ENCODE measurements at regions not wholly inside any gene's neighbourhood (a gene's known extent, or its start where the extent isn't known, plus 50 kb on each side); places are given as distances from the start of the nearest gene placed in this dataset.

DNA sequence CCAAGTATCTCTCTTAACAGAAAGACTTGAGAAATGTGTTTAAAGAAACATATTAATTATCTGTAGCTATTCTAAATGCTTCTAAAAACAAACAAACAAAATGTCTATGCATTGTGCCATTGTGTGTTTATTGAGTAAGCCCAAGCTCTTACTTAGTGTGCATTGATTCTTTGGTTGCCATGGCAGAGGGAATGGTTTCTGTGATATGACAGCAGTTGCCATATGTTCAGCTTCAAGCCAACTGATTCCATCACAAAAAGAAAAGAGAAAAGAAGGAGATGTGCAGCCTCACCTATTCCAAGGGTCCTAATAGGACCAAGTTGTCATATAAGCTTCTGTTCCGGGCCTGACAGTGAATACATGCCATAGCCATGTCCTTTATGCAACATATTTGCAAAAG lies 457.5 kb downstream of the TOX3 start:
- ChIA-PET CTCF (no interaction called here), RAD21 (ENCODE audit: low non-redundant PET in 1 of 2, low total read pairs in 2 of 2, uncharacterized antibody in 2 of 2, unreplicated experiment in 2 of 2) (no interaction called here), POLR2A (no interaction called here)
- Histone ChIP-seq H3K9ac (ENCODE audit: low read length) (no peak overlapping the region), H3K36me3 (ENCODE audit: control insufficient read depth in 1 of 2, insufficient read depth in 2 of 2, low read length in 2 of 2) (no peaks in the 10 kb centered on the region), H3K4me2 (ENCODE audit: low read length) (no peak overlapping the region), H4K20me1 (ENCODE audit: insufficient read depth) (no peaks in the 10 kb centered on the region), H3K4me3 (replicated peaks in 1 of 2; ENCODE audit: low read depth in 1 of 2, low read length in 2 of 2) (no peak overlapping the region), H3K9me2 (ENCODE audit: insufficient read depth) (no peaks in the 10 kb centered on the region), H2AFZ (ENCODE audit: low read depth, low read length, poor library complexity, severe bottlenecking) (no peak overlapping the region), H3K79me2 (ENCODE audit: insufficient read depth, low read length) (no peaks in the 10 kb centered on the region), H3K27ac (ENCODE audit: low read depth, low read length) (no peak overlapping the region), H3K27me3 (ENCODE audit: insufficient read depth, low read length) (no peaks in the 10 kb centered on the region), H3K9me3 (ENCODE audit: control insufficient read depth in 1 of 2, insufficient read depth in 1 of 2, low read depth in 1 of 2, low read length in 2 of 2) (peaks cover 0 to 10% of the 10 kb centered on the region in 2 experiments), H3K4me1 (ENCODE audit: control insufficient read depth in 1 of 2, insufficient read depth in 2 of 2, low read length in 2 of 2) (no peaks in the 10 kb centered on the region)
- ATAC-seq: no peak
- BruUV-seq (replicated peaks): no TSS peak
- intact Hi-C loops (cut with micrococcal nuclease): no loop called here
- DNase-seq (ENCODE audit: low read depth, low spot score): no peak
- TF ChIP-seq, protein P1, sequence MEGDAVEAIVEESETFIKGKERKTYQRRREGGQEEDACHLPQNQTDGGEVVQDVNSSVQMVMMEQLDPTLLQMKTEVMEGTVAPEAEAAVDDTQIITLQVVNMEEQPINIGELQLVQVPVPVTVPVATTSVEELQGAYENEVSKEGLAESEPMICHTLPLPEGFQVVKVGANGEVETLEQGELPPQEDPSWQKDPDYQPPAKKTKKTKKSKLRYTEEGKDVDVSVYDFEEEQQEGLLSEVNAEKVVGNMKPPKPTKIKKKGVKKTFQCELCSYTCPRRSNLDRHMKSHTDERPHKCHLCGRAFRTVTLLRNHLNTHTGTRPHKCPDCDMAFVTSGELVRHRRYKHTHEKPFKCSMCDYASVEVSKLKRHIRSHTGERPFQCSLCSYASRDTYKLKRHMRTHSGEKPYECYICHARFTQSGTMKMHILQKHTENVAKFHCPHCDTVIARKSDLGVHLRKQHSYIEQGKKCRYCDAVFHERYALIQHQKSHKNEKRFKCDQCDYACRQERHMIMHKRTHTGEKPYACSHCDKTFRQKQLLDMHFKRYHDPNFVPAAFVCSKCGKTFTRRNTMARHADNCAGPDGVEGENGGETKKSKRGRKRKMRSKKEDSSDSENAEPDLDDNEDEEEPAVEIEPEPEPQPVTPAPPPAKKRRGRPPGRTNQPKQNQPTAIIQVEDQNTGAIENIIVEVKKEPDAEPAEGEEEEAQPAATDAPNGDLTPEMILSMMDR (IDR thresholded peaks at IDR 0.05 in 2 of 3, conservative IDR thresholded peaks at IDR 0.05 in 1 of 3; ENCODE audit: borderline replicate concordance in 1 of 3, insufficient read depth in 1 of 3, low read depth in 2 of 3, low read length in 2 of 3): no peak
- TF ChIP-seq EGR1 (IDR thresholded peaks at IDR 0.05; ENCODE audit: low read depth): no peak
- no peak for TF ChIP-seq POLR2A (IDR thresholded peaks at IDR 0.05; ENCODE audit: borderline replicate concordance, extremely low read depth, insufficient read depth, insufficient read length)
- TF ChIP-seq CEBPB (IDR thresholded peaks at IDR 0.05; ENCODE audit: low read depth): no peak
- no peak for TF ChIP-seq EZH2phosphoT487 (IDR thresholded peaks at IDR 0.05; ENCODE audit: borderline replicate concordance)
- TF ChIP-seq, protein P2, sequence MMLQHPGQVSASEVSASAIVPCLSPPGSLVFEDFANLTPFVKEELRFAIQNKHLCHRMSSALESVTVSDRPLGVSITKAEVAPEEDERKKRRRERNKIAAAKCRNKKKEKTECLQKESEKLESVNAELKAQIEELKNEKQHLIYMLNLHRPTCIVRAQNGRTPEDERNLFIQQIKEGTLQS (IDR thresholded peaks at IDR 0.05): no peak
- TF ChIP-seq ZFX (IDR thresholded peaks at IDR 0.05): no peak

DNA sequence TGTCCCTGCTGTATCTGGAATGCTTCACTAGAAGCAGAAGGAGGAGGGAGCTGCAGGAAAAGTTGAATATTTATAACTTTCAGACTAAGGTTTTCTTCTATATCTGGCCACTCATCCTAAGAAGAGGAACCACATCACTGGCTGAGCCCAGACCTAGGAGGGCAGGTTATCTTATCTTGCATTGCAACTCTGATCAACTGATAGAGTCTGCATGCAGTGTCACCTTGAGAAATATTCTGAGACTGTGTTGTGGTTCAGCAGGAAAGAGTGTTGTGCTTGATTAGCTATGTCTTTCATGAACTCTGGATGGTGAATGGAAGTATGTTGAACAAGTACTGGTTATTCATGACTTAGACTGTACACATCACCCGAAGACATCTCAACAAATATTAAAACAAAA lies 460.0 kb downstream of the TOX3 start:
- RAD21 ChIA-PET (ENCODE audit: low non-redundant PET in 1 of 2, low total read pairs in 2 of 2, uncharacterized antibody in 2 of 2, unreplicated experiment in 2 of 2): no interaction called here
- Histone ChIP-seq H3K9me2 (ENCODE audit: insufficient read depth) (no peaks in the 10 kb centered on the region), H2AFZ (ENCODE audit: low read depth, low read length, poor library complexity, severe bottlenecking) (no peak overlapping the region), H3K79me2 (ENCODE audit: insufficient read depth, low read length) (no peaks in the 10 kb centered on the region), H3K27ac (ENCODE audit: low read depth, low read length) (no peak overlapping the region), H3K36me3 (ENCODE audit: control insufficient read depth in 1 of 2, insufficient read depth in 2 of 2, low read length in 2 of 2) (no peaks in the 10 kb centered on the region), H3K9ac (ENCODE audit: low read length) (no peak overlapping the region), H3K4me3 (replicated peaks in 1 of 2; ENCODE audit: low read depth in 1 of 2, low read length in 2 of 2) (no peak overlapping the region), H4K20me1 (ENCODE audit: insufficient read depth) (no peaks in the 10 kb centered on the region), H3K27me3 (ENCODE audit: insufficient read depth, low read length) (no peaks in the 10 kb centered on the region), H3K4me2 (ENCODE audit: low read length) (no peak overlapping the region), H3K4me1 (ENCODE audit: control insufficient read depth in 1 of 2, insufficient read depth in 2 of 2, low read length in 2 of 2) (no peaks in the 10 kb centered on the region), H3K9me3 (ENCODE audit: control insufficient read depth in 1 of 2, insufficient read depth in 1 of 2, low read depth in 1 of 2, low read length in 2 of 2) (peaks cover 7 to 14% of the 10 kb centered on the region in 2 experiments; a peak in 3 of 4 replicates)
- ATAC-seq (no peak), DNase-seq (ENCODE audit: low read depth, low spot score) (no peak)
- TF ChIP-seq CBX3 (IDR thresholded peaks at IDR 0.05; ENCODE audit: low read depth) (no peak), TCF7L2 (IDR thresholded peaks at IDR 0.05; ENCODE audit: borderline replicate concordance, extremely low read depth, insufficient read depth, insufficient read length) (no peak), ZFX (IDR thresholded peaks at IDR 0.05) (no peak), POLR2A (IDR thresholded peaks at IDR 0.05; ENCODE audit: borderline replicate concordance, extremely low read depth, insufficient read depth, insufficient read length) (no peak), EZH2 (IDR thresholded peaks at IDR 0.05) (no peak), EZH2phosphoT487 (IDR thresholded peaks at IDR 0.05; ENCODE audit: borderline replicate concordance) (no peak), ELF1 (IDR thresholded peaks at IDR 0.05; ENCODE audit: borderline replicate concordance, low read depth) (no peak)
- TF ChIP-seq, protein P3, sequence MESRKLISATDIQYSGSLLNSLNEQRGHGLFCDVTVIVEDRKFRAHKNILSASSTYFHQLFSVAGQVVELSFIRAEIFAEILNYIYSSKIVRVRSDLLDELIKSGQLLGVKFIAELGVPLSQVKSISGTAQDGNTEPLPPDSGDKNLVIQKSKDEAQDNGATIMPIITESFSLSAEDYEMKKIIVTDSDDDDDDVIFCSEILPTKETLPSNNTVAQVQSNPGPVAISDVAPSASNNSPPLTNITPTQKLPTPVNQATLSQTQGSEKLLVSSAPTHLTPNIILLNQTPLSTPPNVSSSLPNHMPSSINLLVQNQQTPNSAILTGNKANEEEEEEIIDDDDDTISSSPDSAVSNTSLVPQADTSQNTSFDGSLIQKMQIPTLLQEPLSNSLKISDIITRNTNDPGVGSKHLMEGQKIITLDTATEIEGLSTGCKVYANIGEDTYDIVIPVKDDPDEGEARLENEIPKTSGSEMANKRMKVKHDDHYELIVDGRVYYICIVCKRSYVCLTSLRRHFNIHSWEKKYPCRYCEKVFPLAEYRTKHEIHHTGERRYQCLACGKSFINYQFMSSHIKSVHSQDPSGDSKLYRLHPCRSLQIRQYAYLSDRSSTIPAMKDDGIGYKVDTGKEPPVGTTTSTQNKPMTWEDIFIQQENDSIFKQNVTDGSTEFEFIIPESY (IDR thresholded peaks at IDR 0.05; ENCODE audit: extremely low read depth, insufficient replicate concordance, low read length): no peak
- CTCF ChIA-PET: no interaction called here
- intact Hi-C loops (cut with micrococcal nuclease): no loop called here
- POLR2A ChIA-PET: no interaction called here
- BruUV-seq (replicated peaks): no TSS peak
